HG02798 (cell line): ENCODE measurements at regions not wholly inside any gene's neighbourhood (a gene's known extent, or its start where the extent isn't known, plus 50 kb on each side); places are given as distances from the start of the nearest gene placed in this dataset.

Source experiments
- ATAC-seq: cut with Tn5 transposase; IDR thresholded peaks from one replicate; pipeline ENCODE4 v1.9.1; 2021; ENCODE audit warnings: mild to moderate bottlenecking; ENCODE audit not compliant: unreplicated experiment, poor library complexity

DNA sequence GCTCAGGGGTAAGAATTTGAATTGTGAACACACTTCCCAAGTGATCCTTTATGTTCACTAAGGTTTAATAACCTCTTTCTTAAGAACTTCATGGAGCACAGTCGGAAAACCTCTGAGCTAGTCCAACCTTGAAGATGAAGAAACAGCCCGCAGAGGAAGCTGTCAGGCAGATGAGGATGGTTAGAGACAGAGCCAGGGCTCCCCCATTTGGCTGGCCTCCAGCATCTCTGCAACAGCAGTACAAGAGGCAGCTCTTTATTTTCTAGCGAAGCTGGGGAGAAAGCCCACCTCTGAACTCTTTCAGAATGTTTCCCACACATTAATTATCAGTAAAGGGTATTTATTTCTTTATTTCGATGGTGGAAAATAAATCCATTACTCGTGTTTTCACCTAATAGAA, 350.8 kb downstream of the DMRT2 start:
- no peak for ATAC-seq

GRCh38 chr9:1404940-1405339, 354.8 kb downstream of the DMRT2 start:
- ATAC-seq, result no peak

DNA sequence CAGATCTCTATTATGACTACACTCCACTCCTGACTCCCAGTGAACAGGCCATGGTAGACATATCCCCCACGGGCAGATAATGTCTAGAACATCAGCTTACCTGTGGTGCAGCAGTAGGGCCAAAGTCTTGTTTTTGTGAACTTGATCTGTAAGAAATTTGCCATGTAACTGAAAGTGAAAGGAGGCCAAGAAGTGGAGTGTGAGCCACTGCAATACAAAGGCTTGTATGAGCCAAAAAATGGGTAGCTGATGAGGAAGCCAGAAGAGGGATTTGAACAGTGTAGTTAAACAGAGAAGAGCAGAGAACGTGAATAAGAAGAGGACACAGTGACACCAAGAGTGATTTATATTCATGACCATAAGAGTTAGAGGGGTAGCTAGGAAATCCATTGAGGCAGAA, 361.7 kb downstream of the DMRT2 start:
- no peak for ATAC-seq

DNA sequence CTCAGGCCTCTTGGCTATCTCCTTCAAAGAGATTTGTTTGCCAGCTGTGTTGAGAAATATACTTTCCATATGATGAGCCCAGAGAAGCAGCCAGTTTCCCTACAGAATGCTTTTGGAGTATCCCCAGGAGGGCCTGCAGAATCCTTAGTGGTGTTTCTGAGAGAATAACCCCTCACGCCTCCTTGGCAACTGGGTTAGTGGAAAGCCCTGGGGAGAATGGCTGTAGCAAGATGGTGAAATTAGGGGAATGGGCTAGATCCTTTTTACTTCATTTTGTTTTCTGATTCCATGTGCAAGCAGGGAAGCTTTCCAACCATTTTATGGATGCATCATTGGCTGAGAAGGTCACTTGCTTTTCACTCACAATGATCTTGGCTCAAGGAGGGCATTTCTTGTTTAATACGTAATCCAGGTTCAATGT, 364.6 kb downstream of the DMRT2 start:
- ATAC-seq, result no peak

GRCh38 chr9:1415146-1415545, 365.0 kb downstream of the DMRT2 start:
- no peak for ATAC-seq

DNA sequence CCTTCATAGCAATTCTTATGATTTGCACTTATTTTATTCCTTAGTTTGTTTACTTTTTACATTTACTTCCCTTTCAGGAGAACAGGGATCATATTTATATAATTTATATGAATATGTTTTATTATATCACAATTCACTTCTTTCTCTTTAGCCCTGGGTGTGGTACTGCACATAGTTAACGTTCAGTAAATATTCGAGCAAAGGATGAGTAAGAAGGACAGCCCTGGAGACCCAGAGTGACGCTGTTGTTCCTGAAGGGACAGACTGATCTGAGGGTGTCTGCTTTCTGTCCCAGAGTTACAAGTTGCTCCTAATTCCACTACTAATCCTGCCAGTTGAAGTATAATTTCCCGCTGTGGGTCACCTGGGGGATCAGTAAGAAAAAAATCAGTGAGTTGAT, 366.1 kb downstream of the DMRT2 start:
- no peak for ATAC-seq

- ATAC-seq, result no peak
Observed at GRCh38 chr9:1421436-1421835, 371.3 kb downstream of the DMRT2 start.

DNA sequence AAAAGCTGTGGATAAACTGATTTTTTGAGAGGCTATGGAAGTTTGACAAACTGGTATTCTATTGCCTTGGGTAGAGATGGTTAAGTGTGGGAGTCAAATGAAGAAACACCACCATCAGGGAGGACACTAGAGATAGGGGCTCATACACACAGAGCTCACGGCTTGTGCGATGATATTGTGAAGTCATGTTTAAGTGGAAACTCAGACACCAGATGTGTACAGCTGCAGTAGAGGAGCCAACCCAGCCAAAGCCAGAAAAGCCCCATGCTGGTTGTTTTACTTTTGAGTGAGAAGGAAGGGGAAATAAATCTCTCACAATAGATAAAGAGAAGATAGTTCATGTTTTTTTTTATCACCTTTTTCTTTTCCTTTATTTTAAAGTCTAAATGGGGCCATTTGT, 377.7 kb downstream of the DMRT2 start:
- ATAC-seq, result no peak

DNA sequence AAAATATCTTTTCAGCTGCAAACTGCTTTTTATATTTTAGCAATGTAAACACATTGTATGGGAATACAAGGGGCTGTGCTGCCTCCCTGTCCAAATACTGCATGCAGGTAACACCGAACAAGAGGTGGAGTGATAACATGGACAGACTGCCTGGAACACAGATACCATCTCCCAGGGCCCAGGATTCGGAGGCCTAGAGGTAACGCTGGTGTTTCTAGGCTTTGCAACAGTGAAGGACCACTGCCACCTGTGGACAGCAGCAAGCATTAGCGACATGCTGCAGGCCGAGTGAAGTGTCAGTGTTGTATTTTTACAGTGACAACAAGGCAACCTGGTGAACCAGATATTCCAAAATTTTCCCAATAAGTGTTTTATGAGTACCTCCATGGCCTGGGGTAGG, 379.1 kb downstream of the DMRT2 start:
- ATAC-seq, result no peak

- ATAC-seq, result no peak
Observed at GRCh38 chr9:1431461-1431860, 381.3 kb downstream of the DMRT2 start.

GRCh38 chr9:1434052-1434767, 384.1 kb downstream of the DMRT2 start:
- ATAC-seq, result no peak

DNA sequence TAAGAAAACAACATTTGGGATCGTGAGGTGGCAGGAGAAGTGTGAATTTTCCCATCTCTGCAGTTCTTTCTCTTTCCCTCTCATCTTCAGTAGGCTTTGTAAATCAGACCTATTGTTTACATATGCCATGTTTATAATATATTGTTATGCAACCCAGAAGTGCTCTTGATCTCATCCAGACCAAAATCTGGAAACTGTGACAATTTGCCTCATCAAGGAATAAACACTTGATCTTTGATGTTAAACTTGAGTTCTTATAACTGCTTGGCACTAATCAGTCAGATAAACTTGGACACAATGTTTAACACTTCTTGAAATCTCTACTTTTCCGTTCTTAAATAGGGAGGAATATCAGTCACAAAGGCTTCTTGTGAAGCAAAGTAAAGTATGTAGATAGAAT, 384.7 kb downstream of the DMRT2 start:
- no peak for ATAC-seq

DNA sequence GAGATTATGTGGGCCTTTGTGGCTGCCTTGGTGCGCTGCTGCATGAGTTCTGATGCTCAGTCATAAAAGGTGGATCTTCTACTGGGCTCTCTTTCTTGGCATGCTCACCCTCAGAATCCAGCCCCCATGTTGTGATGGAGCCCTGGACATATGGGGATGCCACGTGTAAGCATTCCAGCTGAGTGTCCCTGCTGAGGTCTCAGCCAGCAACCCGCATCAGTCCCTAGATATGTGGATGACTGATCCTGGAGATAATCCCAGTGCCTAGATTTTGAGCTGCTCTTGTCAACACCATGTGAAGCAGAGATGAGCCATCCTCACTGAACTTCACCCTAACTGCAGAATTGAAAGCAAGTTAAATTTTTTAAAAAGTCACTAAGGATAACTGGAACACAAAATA, 390.1 kb downstream of the DMRT2 start:
- no peak for ATAC-seq

GRCh38 chr9:1442105-1442504, 391.9 kb downstream of the DMRT2 start:
- no peak for ATAC-seq

- ATAC-seq, result no peak
Observed at GRCh38 chr9:1443450-1443849, 393.3 kb downstream of the DMRT2 start.

- ATAC-seq, result no peak
Observed at GRCh38 chr9:1446671-1447070, 396.5 kb downstream of the DMRT2 start.

- ATAC-seq, result no peak
Observed at GRCh38 chr9:1453636-1454035, 403.5 kb downstream of the DMRT2 start.

DNA sequence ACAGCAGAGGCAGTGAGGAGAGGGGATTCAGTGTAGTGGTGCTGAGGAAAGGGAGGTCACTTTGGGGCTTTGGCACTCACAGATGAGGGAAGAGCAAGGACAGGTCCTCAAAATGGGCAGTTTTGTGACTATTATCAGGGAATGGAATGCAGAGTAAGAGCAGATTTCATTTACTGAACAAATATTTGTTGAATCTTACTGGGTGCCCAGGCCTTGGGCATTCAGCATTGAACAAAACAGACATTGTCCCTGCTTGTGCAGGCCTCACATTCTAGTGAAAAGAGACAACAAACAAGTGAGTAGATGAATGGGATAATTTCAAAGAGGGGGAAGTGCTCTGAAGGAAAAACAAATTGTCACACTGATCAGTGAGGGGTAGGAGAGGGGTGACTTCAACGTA, 404.1 kb downstream of the DMRT2 start:
- ATAC-seq, result no peak

GRCh38 chr9:1454616-1455347, 404.6 kb downstream of the DMRT2 start:
- no peak for ATAC-seq

DNA sequence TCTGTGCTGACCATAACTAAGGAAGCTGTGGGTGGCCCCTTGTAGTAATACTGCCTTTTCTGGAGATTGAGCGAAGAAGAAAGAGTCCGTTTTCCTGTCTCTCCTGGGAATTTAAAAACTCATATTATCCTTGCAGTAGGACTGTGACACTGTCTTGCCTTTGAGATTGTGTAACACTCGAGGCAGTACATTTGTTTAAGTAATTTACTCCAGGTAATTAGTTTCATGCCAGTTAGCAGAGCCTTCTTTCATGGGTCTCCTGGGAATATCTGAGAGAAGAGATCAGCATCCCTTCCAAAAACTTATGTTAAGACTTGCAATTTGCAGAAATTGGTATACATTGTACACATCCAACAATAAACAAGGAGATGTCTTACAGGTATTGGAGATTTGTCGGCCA, 405.6 kb downstream of the DMRT2 start:
- ATAC-seq, result no peak

DNA sequence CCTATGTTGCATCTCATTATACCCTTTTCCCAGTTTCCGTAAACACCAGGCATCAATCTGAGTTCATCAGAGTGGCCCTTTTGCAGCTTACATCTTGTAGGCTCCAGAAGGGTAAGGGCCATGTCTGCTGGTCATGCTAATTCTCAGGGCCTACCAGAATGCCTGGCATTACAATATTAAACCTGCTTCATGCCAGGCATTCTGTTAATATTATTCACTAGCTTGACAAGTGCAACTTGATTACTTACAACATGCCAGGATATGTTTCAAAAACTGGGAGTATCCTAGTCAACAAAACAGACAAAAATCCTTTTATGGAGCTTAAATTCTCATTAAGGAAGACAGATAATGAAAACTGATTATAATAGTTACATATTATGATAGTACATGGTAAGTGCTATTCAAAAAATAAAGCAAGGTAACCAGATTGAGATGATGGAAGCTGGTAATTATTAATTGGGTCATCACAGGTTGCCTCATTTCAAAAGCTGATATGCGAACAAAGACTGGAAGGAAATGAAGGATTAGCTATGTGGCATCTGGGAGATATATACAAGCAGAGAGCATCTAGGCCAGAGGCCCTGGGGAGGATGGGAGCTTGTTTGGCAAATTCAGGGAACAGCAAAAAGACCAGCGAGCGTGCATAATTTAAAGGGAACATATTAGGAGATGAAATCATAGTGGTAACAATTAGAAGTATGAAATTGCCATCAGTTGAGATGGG, 406.3 kb downstream of the DMRT2 start:
- ATAC-seq, result no peak
